DND-41 (cell line): ENCODE measurements at regions not wholly inside any gene's neighbourhood (a gene's known extent, or its start where the extent isn't known, plus 50 kb on each side); places are given as distances from the start of the nearest gene placed in this dataset.

Source experiments
- EZH2 ChIP-seq: IDR thresholded peaks from 3 replicates; pipeline ENCODE4 v1.6.1; 2012; ENCODE audit warnings: borderline replicate concordance, low read depth, mild to moderate bottlenecking, moderate library complexity, low read length, inconsistent platforms; ENCODE audit not compliant: severe bottlenecking
- TF ChIP-seq, protein P1 (sequence below): IDR thresholded peaks from 2 replicates; pipeline ENCODE4 v1.5.1; 2012; ENCODE audit warnings: borderline replicate concordance, low read length, moderate library complexity, mild to moderate bottlenecking; ENCODE audit not compliant: poor library complexity, severe bottlenecking; ENCODE audit errors: extremely low read depth

GRCh38 chr4:171461191-171461590 lies 352.0 kb upstream of the GALNTL6 start:
- TF ChIP-seq, protein P1, sequence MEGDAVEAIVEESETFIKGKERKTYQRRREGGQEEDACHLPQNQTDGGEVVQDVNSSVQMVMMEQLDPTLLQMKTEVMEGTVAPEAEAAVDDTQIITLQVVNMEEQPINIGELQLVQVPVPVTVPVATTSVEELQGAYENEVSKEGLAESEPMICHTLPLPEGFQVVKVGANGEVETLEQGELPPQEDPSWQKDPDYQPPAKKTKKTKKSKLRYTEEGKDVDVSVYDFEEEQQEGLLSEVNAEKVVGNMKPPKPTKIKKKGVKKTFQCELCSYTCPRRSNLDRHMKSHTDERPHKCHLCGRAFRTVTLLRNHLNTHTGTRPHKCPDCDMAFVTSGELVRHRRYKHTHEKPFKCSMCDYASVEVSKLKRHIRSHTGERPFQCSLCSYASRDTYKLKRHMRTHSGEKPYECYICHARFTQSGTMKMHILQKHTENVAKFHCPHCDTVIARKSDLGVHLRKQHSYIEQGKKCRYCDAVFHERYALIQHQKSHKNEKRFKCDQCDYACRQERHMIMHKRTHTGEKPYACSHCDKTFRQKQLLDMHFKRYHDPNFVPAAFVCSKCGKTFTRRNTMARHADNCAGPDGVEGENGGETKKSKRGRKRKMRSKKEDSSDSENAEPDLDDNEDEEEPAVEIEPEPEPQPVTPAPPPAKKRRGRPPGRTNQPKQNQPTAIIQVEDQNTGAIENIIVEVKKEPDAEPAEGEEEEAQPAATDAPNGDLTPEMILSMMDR = no peak
- TF ChIP-seq EZH2 = no peak
